Activated T-helper 1 cell treated with anti-CD3 and anti-CD28 coated beads, Interleukin-12 subunit alpha, Interleukin-12 subunit beta, Interleukin-2, Interleukin-4 antibody, amounts not matched to agents 30 ng/mL and 10 ng/mL and 1 ng/mL, durations not matched to agents 14 hours and 24 hours and 36 hours (primary cell): ENCODE measurements at regions not wholly inside any gene's neighbourhood (a gene's known extent, or its start where the extent isn't known, plus 50 kb on each side); places are given as distances from the start of the nearest gene placed in this dataset.
"Not testable (repeated sequence)": the region's sequence is repeated elsewhere in the genome, so short reads cannot be mapped to it uniquely, and the experiment has no call there.

Experiments
- DNase-seq: peaks from one replicate; pipeline ENCODE4 v3.0.0; 2021; ENCODE audit warnings: low spot score
- H3K27ac Mint-ChIP-seq: one replicate; pipeline ENCODE4 v1.8.0; 2021; ENCODE audit warnings: mild to moderate bottlenecking, mixed read lengths
- H3K27me3 Mint-ChIP-seq: one replicate; pipeline ENCODE4 v1.8.0; 2022; ENCODE audit warnings: mild to moderate bottlenecking, moderate library complexity, mixed read lengths; ENCODE audit not compliant: insufficient read depth
- H3K36me3 Mint-ChIP-seq: one replicate; pipeline ENCODE4 v1.8.0; 2021; ENCODE audit warnings: low read depth, mixed read lengths
- H3K4me1 Mint-ChIP-seq: one replicate; pipeline ENCODE4 v1.8.0; 2021; ENCODE audit warnings: low read depth, mixed read lengths
- H3K4me3 Mint-ChIP-seq: one replicate; pipeline ENCODE4 v1.8.0; 2021; ENCODE audit warnings: mild to moderate bottlenecking, moderate library complexity, mixed read lengths
- H3K9me3 Mint-ChIP-seq: one replicate; pipeline ENCODE4 v1.8.0; 2021; ENCODE audit warnings: mixed read lengths
- intact Hi-C: fragments of 100-400 bp; cut with micrococcal nuclease; formaldehyde crosslinking; loops from one replicate; pipeline ENCODE4 v1.15.1; 2024

DNA sequence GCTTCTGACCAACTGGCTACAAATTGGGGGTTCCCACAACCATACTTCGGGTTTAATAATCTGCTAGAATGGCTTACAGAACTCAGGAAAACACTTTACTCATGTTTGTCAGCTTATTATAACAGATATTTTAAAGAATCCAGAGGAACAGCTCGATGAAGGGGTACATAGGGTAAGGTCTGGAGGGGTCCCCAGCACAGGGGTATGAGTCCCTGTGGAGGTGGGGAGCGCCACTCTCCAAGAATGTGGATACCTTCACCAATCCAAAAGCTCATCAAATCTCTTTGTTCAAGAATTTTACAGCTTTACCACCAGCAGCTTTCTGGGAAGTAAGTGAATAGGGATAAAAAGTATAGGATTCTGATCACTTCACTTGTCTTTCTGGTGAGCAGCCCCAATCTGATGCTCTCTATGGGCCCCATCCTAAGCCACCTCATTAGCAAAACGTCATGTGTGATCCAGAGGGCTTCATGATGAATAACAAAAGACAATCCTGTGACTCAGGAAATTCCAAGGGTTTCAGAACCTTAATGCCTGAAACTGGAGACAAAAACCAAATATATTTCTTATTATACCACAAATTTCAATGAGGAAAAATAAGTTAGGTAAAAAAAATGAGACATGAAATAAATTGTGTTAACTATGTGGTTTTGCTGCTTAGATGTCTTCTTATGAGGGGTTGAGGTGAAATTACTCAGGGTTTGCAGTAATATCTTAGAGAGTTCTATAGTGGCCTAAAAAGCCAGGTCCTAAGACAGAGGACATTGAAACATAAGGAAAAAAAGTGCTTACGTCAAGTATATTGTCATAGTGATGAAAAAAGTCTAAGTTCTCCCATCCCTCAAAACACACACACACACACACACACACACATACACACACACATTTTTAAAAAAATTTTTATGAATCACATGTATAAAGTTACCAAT is 290.5 kb downstream of the ANXA1 start:
- Mint-ChIP-seq H3K27ac (no peak overlapping the region), H3K27me3 (no peaks in the 10 kb centered on the region), H3K4me1 (no peaks in the 10 kb centered on the region), H3K4me3 (no peak overlapping the region), H3K36me3 (no peaks in the 10 kb centered on the region), H3K9me3 (no peaks in the 10 kb centered on the region)
- intact Hi-C loops = no loop called here
- DNase-seq = no peak

DNA sequence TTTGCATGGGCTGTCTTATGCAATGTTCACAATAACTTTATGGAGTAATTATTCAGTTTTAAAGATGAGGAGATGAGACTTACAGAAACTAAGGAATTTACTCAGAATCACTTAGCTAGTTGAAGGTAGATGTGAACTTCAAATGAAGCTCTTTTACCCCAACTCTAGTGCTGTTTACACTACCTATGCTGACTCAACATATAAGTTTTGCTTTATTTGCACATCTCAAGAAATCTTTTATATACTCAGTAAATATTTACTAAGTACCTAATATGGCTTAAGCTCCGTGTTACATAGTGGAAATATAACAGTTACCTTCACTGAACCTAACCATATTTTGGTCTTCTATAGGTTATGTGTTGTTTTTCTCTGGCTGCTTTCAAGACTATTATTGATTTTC is 293.2 kb downstream of the ANXA1 start:
- Mint-ChIP-seq H3K4me1 (no peaks in the 10 kb centered on the region), H3K36me3 (no peaks in the 10 kb centered on the region), H3K27me3 (no peaks in the 10 kb centered on the region), H3K9me3 (no peaks in the 10 kb centered on the region), H3K4me3 (no peak overlapping the region), H3K27ac (no peak overlapping the region)
- DNase-seq = no peak
- intact Hi-C loops = no loop called here

DNA sequence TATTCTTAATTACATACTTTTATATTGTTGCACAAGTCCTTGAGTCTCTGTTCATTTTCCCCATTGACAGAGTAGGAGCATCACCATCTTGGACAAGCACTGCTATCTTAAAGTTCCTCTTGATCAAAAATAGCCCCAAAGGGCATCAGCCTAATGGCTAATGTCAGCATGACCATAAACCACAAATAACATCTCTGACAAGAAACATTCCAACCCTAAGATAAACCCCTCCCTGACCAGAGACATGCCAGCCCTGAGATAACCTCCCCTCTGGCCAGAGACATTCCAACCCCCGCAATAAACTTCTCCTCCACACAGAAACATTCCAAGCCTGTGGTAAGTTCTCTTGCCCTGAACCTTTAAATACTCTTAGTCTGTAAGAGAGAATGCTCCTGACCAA is 293.7 kb downstream of the ANXA1 start:
- H3K27ac Mint-ChIP-seq, intact Hi-C loops, H3K4me1 Mint-ChIP-seq, H3K9me3 Mint-ChIP-seq, DNase-seq, H3K4me3 Mint-ChIP-seq, H3K36me3 Mint-ChIP-seq, H3K27me3 Mint-ChIP-seq: not testable (repeated sequence)

DNA sequence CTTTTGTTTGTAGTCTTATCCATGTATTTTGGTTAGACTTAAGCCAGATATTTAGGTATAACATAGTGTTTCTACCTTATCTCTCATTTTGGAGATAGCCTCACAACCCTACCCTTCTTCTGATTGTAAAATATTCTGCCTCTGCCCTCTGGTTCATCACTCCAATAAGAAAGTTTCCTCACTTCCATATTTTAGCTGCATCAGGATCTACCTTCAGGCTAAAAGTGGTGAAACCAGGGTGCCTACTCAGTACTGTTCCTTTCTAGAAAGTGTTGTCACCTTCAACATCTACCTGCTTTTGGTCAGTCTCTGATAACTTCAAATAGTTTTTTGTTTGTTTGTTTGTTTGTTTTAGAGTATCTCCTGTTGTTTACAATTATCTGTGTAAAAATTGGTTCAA is 294.6 kb downstream of the ANXA1 start:
- no peaks in the 10 kb centered on the region for H3K27me3 Mint-ChIP-seq
- H3K36me3 Mint-ChIP-seq = no peaks in the 10 kb centered on the region
- DNase-seq = no peak
- H3K27ac Mint-ChIP-seq = no peak overlapping the region
- intact Hi-C loops = no loop called here
- no peak overlapping the region for H3K4me3 Mint-ChIP-seq
- no peaks in the 10 kb centered on the region for H3K4me1 Mint-ChIP-seq
- H3K9me3 Mint-ChIP-seq = no peaks in the 10 kb centered on the region

DNA sequence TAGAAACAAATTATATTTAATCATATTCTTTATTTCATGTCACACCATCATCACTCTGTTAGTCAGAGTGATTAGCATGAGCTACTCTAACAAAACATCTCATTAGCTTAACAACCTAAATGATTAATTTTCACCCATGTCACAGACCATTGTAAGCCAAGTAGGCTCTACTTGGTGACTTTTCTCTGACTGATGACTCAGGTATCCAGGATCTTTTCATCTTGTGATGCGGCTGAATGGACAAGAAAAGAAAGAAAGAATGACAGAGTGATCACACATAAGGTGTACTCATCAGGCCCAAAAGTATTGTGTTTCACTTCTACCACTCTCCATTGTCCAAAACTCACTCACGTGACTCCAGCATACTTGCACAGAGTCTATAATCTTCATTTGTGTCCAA is 299.3 kb downstream of the ANXA1 start:
- Mint-ChIP-seq H3K4me1 (no peaks in the 10 kb centered on the region), H3K27ac (no peak overlapping the region), H3K9me3 (no peaks in the 10 kb centered on the region), H3K36me3 (no peaks in the 10 kb centered on the region), H3K4me3 (no peak overlapping the region), H3K27me3 (no peaks in the 10 kb centered on the region)
- no peak for DNase-seq
- intact Hi-C loops = no loop called here

DNA sequence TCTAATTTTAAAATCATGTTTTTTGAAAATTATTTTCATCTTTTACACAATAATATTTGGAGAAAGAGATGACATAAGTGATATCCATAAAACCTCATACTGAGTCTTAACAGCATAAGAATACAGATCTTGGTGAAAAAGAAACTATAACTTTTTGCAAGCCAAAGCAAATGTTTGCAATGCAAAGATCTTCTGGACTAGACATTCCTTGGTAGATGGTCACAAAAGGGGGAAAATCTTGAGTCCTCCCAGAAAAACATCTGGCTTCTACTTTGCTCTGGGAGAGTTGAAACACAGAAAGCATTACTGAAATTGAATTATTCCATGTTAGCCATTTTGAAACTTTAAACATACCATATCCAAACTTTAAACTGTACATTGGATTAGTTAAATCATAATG is 308.2 kb downstream of the ANXA1 start:
- H3K9me3 Mint-ChIP-seq = no peaks in the 10 kb centered on the region
- no peak overlapping the region for H3K27ac Mint-ChIP-seq
- intact Hi-C loops = no loop called here
- DNase-seq = no peak
- no peaks in the 10 kb centered on the region for H3K4me1 Mint-ChIP-seq
- H3K36me3 Mint-ChIP-seq = no peaks in the 10 kb centered on the region
- H3K4me3 Mint-ChIP-seq = no peak overlapping the region
- no peaks in the 10 kb centered on the region for H3K27me3 Mint-ChIP-seq

DNA sequence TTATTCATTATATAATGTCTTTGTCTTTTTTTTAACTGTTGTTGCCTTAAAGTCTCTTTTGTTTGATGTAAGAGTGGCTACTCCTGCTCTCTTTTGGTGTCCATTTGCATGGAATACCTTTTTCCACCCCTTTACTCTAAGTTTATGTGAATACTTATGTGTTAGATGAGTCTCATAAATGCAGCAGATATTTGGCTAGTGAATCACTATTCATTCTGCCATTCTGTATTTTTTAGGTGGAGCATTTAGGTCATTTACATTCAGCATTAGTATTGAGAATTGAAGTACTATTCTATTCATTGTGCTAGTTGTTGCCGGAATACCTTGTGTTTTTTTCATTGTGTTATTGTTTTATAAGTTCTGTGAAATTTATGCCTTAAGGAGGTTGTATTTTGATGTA is 317.1 kb downstream of the ANXA1 start:
- Mint-ChIP-seq H3K36me3 (no peaks in the 10 kb centered on the region), H3K4me1 (no peaks in the 10 kb centered on the region), H3K27ac (no peak overlapping the region), H3K9me3 (no peaks in the 10 kb centered on the region), H3K27me3 (no peaks in the 10 kb centered on the region), H3K4me3 (no peak overlapping the region)
- intact Hi-C loops = no loop called here
- DNase-seq = no peak

DNA sequence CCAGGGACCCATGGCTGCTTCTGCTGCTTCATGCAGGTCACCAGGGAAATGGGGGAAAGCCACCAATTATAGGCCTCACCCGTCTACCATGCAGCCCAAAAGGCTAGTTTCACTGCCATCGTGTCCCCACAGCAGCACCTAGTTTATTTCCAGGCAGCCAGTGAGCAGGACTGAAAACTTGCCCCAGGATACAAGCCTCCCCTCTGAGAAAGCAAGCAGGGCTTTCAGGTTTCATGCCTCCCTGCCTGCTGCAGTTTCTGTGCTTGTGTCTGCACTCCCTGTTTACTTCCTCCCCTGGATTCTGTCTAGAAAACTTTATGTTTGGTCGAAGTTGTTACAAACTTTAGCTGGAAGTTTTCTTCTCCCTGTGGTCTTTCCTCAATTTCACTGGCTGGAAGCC is 319.1 kb downstream of the ANXA1 start:
- H3K4me3 Mint-ChIP-seq = no peak overlapping the region

DNA sequence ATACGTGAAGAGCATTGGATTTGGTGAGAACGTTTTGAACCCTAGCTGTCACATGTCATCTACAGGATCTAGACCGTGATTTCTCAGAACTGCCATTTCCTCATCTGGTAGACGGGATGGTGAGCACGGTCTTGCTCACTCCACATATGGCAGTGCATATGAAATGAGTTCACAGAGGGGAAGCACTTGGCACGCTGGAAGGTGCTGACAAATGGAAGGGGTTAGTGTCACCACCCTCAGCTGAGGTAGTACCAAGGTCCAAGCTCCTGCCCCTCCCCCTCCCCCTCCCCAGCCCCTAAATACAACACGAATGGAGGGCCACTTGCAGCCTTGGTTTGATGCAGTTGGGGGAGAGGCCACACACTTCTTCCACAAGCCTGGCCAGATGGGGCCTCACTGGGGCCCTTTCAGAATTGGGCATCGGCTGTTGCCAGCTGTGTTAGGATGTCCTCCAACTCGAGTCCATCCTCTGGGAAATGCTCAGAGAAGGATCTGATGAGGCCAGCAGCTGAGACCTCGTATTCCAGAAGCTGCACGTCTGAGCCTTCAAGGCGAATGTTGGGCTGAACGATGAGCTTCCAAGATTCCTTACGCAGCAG is 322.4 kb downstream of the ANXA1 start:
- no peak for DNase-seq
- H3K9me3 Mint-ChIP-seq = peaks cover 6% of the 10 kb centered on the region
- H3K36me3 Mint-ChIP-seq = no peaks in the 10 kb centered on the region
- no peak overlapping the region for H3K27ac Mint-ChIP-seq
- no peaks in the 10 kb centered on the region for H3K27me3 Mint-ChIP-seq
- no peaks in the 10 kb centered on the region for H3K4me1 Mint-ChIP-seq
- no peak overlapping the region for H3K4me3 Mint-ChIP-seq
- intact Hi-C loops = no loop called here

More for the DNA sequence above, 319.1 kb downstream of the ANXA1 start:
- intact Hi-C loops = no loop called here
- DNase-seq = no peak
- Mint-ChIP-seq H3K27ac (no peak overlapping the region), H3K9me3 (peaks cover 6% of the 10 kb centered on the region), H3K27me3 (no peaks in the 10 kb centered on the region), H3K36me3 (no peaks in the 10 kb centered on the region), H3K4me1 (no peaks in the 10 kb centered on the region)

DNA sequence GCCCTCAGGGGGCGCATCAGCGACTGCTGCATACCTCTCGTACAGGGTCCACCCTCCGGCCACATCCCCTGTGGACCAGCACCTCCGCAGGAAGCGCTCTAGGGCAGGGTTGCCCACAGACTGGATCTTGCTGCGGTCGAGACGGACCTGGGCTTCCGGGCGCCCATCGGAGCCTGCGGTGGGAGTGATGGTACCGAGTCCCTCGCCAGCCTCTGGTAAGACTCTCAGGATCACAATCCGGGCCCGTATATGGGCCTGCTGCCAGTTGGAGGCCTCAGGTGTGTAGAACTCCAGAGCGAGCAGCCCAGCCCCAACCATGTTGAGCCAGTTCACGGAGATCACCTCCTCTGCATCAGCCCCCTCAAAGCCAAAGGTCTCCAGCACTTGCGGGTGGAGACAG is 323.0 kb downstream of the ANXA1 start:
- Mint-ChIP-seq H3K9me3 (peaks cover 6% of the 10 kb centered on the region), H3K27ac (no peak overlapping the region), H3K27me3 (no peaks in the 10 kb centered on the region), H3K36me3 (no peaks in the 10 kb centered on the region), H3K4me1 (no peaks in the 10 kb centered on the region), H3K4me3 (no peak overlapping the region)
- no peak for DNase-seq
- intact Hi-C loops = no loop called here

DNA sequence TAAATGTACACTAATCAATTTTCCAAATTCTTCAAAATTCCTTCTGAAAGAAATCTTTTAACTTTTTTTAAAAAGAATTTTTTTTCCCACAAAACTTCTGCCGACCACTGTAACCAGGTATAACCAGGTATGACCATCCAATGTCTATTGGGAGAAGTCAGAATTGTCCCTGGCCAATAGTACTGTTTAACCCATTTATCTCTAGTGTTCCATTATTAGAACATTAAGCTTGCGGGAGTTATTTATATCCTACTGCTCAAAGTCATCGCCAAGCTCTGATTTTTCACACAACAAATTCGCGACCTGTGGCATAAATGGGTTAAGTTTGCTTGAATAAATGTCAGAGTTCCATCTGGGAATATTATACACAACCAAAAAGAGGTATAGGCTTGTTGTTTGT is 343.2 kb downstream of the ANXA1 start:
- Mint-ChIP-seq H3K36me3 (no peaks in the 10 kb centered on the region), H3K4me3 (no peak overlapping the region), H3K9me3 (peaks cover 6% of the 10 kb centered on the region), H3K4me1 (no peaks in the 10 kb centered on the region), H3K27me3 (no peaks in the 10 kb centered on the region), H3K27ac (no peak overlapping the region)
- no peak for DNase-seq
- intact Hi-C loops = no loop called here

DNA sequence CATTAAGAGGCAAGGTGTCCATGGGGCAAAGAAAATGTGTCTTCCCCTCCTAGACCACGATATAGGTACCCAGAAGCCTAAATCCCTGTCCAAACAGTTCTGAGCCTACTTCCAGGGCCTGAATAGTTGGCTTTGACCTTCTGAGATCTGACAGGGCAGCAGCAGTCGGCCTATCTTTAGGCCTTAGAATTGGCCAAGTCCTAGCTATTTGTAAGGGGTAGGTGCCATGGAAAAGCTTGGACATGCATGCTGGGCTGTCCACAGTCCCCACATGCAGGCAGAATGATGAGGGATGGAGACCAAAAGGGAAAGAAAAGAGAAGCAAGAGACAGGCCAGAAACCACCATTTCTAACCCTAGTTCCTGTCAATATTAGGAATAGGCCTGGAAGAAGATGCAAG is 346.1 kb downstream of the ANXA1 start:
- intact Hi-C loops = no loop called here
- no peaks in the 10 kb centered on the region for H3K27me3 Mint-ChIP-seq
- DNase-seq = no peak
- H3K4me1 Mint-ChIP-seq = no peaks in the 10 kb centered on the region
- H3K27ac Mint-ChIP-seq = no peak overlapping the region
- H3K4me3 Mint-ChIP-seq = no peak overlapping the region
- H3K9me3 Mint-ChIP-seq = peaks cover 6% of the 10 kb centered on the region
- H3K36me3 Mint-ChIP-seq = no peaks in the 10 kb centered on the region

DNA sequence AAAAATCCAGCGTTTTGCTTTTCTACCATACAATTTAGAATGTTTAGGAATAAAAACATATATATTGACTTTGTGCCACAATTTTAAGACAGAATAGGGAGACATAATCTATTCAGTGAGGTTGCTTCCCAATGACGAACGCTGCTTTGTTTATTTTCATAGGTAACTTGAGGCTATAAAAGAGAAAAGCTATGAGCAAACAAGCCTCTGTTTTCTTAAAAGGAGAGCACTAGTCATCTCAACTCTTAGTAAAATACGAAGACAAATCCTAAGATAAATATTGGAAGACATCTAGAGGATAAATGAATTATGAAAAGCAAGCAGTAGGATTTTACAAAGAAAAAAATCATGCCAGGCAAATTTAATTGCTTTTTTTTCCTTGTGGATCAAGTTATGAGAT is 363.6 kb downstream of the ANXA1 start:
- Mint-ChIP-seq H3K4me1 (no peaks in the 10 kb centered on the region), H3K9me3 (no peaks in the 10 kb centered on the region), H3K36me3 (no peaks in the 10 kb centered on the region), H3K27ac (no peak overlapping the region), H3K27me3 (no peaks in the 10 kb centered on the region), H3K4me3 (no peak overlapping the region)
- DNase-seq = no peak
- intact Hi-C loops = no loop called here
